ENCODE measurements at regions not wholly inside any gene's neighbourhood (a gene's known extent, or its start where the extent isn't known, plus 50 kb on each side); places are given as distances from the start of the nearest gene placed in this dataset.

DNA sequence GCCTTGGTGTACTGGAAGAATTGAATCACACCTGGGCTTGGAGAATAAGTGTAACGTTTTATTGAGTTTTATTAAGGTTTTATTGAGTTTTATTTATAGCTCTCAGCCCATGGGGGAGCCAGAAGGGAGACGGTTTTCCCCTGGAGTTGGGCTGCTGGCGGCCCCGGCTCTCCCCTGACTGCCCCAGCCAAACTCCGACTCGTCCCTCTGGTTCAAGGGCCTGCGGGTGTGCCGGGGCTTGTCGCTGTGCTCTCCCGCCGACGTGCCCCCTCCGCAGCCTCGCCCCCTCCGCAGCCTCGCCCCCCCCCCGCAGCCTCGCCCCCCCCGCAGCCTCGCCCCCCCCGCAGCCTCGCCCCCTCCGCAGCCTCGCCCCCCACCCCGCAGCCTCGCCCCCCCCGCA, 326.1 kb upstream of the RTL1 start:
- Histone ChIP-seq H3K9me3 (no peaks in the 10 kb centered on the region), H3K36me3 (no peaks in the 10 kb centered on the region), H3K27me3 (peaks cover 0 to 10% (median under 1%) of the 10 kb centered on the region in 7 donors), H3K27ac (no peak overlapping the region), H3K4me1 (no peaks in the 10 kb centered on the region), H3K4me3 (peak overlapping the region in 2 of 10 donors; percentile 15 to 20)
- intact Hi-C loops (cut with DNase I) = loop anchor here in 3 of 10 donors (10.0 kb wide), 3 partner anchors 375 to 565 kb away; partner anchors contain the start of gene DLK1 (in 1 of the 3)
- TF ChIP-seq, protein P1, sequence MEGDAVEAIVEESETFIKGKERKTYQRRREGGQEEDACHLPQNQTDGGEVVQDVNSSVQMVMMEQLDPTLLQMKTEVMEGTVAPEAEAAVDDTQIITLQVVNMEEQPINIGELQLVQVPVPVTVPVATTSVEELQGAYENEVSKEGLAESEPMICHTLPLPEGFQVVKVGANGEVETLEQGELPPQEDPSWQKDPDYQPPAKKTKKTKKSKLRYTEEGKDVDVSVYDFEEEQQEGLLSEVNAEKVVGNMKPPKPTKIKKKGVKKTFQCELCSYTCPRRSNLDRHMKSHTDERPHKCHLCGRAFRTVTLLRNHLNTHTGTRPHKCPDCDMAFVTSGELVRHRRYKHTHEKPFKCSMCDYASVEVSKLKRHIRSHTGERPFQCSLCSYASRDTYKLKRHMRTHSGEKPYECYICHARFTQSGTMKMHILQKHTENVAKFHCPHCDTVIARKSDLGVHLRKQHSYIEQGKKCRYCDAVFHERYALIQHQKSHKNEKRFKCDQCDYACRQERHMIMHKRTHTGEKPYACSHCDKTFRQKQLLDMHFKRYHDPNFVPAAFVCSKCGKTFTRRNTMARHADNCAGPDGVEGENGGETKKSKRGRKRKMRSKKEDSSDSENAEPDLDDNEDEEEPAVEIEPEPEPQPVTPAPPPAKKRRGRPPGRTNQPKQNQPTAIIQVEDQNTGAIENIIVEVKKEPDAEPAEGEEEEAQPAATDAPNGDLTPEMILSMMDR (IDR thresholded peaks at IDR 0.05) = no peak
- no peak for DNase-seq
- 79 to 82% methylated on average over 14 to 24 of the region's 27 CpGs for WGBS, 2 donors
- ATAC-seq = no peak

DNA sequence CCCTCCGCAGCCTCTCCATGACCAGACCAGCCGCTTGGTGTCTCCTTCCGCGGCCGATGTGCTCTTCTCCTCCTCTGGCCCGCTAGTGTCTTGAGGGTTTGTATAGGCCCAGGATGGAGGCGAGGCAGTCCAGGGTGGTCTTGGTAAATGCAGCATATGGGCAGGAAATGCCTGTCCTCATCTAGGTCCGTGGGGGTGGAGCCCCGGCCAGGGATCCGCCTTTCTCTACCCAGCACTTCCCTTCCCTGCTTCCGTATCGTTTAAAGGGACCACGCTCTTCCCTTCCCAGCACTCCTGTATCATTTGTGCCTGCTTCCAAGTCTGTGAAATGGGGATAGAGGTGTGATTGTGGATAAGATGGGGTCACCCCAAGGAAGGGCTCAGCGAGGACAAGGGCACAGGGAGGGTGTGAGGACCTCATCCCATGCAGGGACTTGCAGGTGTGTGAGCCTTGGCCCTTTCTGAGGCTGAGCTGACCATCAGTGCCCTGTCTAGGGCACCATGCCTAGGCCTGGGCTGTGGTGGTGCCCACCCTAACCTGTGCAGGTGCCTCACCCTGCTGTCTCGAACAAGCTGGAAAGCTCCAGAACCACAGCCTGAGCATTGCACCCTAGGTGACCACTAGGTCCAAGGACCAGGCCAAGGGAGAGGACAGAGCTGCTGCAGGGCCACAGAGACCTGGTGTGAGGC, 326.8 kb upstream of the RTL1 start:
- peaks cover 0 to 12% (median 2%) of the 10 kb centered on the region in 7 donors for H3K27me3 ChIP-seq
- DNase-seq (no peak), ATAC-seq (no peak)
- WGBS, 2 donors = 84% methylated on average over 14 to 15 of the region's 15 CpGs
- H3K27ac ChIP-seq = no peak overlapping the region
- H3K4me3 ChIP-seq = no peak overlapping the region
- H3K4me1 ChIP-seq = no peaks in the 10 kb centered on the region
- TF ChIP-seq, protein P1 (IDR thresholded peaks at IDR 0.05) = no peak
- intact Hi-C loops (cut with DNase I) = loop anchor here in 3 of 10 donors (10.0 kb wide), 3 partner anchors 376 to 566 kb away; partner anchors contain the start of gene DLK1 (in 1 of the 3)
- no peaks in the 10 kb centered on the region for H3K36me3 ChIP-seq
- H3K9me3 ChIP-seq = no peaks in the 10 kb centered on the region

DNA sequence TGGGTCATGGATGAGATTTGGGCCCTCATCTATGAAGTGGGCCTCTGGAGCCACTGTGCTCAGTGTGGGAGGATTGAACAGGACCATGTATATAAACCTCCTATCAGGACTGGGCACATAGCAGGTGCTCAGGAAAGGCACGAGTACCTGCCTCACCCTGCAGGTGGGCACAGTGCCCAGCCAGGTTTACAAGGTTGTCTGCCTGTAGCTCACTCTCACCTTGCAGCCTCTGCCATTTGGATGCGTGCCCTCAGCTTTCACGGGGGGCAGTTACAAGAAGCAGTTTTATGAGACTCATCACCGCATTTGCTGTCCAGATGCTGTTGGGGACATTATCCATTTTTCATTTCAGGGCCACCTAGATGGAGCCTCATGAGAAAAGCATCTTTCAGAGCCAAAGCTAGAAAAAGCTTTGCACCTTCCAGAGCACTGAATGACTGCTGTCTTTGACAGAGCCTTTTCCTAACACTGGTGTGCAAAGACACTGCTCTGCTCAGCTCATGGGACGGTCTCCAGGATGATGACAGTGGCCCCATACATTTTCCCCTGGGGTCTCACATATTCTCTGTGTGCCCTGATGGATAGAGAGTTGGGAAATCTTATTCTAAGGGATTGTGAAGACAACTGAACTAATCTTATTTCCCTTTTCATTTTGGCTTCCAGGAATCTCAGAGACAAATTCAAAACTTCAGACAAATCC, 327.5 kb upstream of the RTL1 start:
- no peak overlapping the region for H3K27ac ChIP-seq
- TF ChIP-seq, protein P1 (IDR thresholded peaks at IDR 0.05) = no peak
- no peak for ATAC-seq
- H3K9me3 ChIP-seq = no peaks in the 10 kb centered on the region
- no peak for DNase-seq
- H3K4me3 ChIP-seq = no peak overlapping the region
- no peaks in the 10 kb centered on the region for H3K36me3 ChIP-seq
- intact Hi-C loops (cut with DNase I) = loop anchor here in 3 of 10 donors (10.0 kb wide), 3 partner anchors 376 to 566 kb away; partner anchors contain the start of gene DLK1 (in 1 of the 3)
- H3K4me1 ChIP-seq = no peaks in the 10 kb centered on the region
- WGBS, 2 donors = 93 to 94% methylated on average over 5 of the region's 5 CpGs
- H3K27me3 ChIP-seq = peaks cover 0 to 18% (median 6%) of the 10 kb centered on the region in 7 donors

- Histone ChIP-seq H3K27me3 (peaks cover 0 to 26% (median 13%) of the 10 kb centered on the region in 7 donors), H3K9me3 (no peaks in the 10 kb centered on the region), H3K36me3 (no peaks in the 10 kb centered on the region), H3K4me1 (no peaks in the 10 kb centered on the region), H3K27ac (no peak overlapping the region), H3K4me3 (no peak overlapping the region)
- intact Hi-C loops (cut with DNase I) = loop anchor here in 3 of 10 donors (10.0 kb wide), 3 partner anchors 377 to 567 kb away; partner anchors contain the start of gene DLK1 (in 1 of the 3)
- ATAC-seq = no peak
- no peak for DNase-seq
- WGBS, 2 donors = 86 to 87% methylated on average over 4 of the region's 4 CpGs
- TF ChIP-seq, protein P1 (IDR thresholded peaks at IDR 0.05) = no peak
These were observed 328.3 kb upstream of the RTL1 start for GRCh38 chr14:101231828-101232227.
